ENCODE measurements at regions not wholly inside any gene's neighbourhood (a gene's known extent, or its start where the extent isn't known, plus 50 kb on each side); places are given as distances from the start of the nearest gene placed in this dataset.

- Histone ChIP-seq H3K4me1 (ENCODE audit: insufficient read depth, low read length) (no peaks in the 10 kb centered on the region), H3K4me2 (ENCODE audit: low read depth, low read length) (no peak overlapping the region), H3K36me3 (replicated peaks in 1 of 2; ENCODE audit: control insufficient read depth in 1 of 2, insufficient read depth in 2 of 2, low read length in 2 of 2) (no peaks in the 10 kb centered on the region), H3K27me3 (ENCODE audit: control insufficient read depth in 1 of 2, insufficient read depth in 2 of 2, low read length in 2 of 2) (peaks cover 2 to 17% of the 10 kb centered on the region in 2 experiments; a peak in 4 of 5 replicates), H3K9me3 (ENCODE audit: low read length) (no peaks in the 10 kb centered on the region), H3K79me2 (ENCODE audit: insufficient read depth, low read length) (no peaks in the 10 kb centered on the region), H3K9ac (ENCODE audit: insufficient read depth, low read depth, low read length) (no peak overlapping the region), H3K4me3 (replicated peaks in 1 of 3; ENCODE audit: insufficient read depth in 1 of 3, low read depth in 2 of 3, low read length in 3 of 3) (no peak overlapping the region), H3K27ac (ENCODE audit: extremely low read length, insufficient read depth, low read length) (no peak overlapping the region), H4K20me1 (ENCODE audit: insufficient read depth, low read length) (no peaks in the 10 kb centered on the region), H2AFZ (ENCODE audit: low read length) (no peak overlapping the region)
- WGBS (ENCODE audit: low lambda C conversion rate), result under 1% methylated on average over 4 of the region's 4 CpGs
- no peak for ATAC-seq
- peak; percentile 70 for TF ChIP-seq ZNF331 (CRISPR knock-in tag; IDR thresholded peaks at IDR 0.05)
- TF ChIP-seq FOSL2 (CRISPR knock-in tag; IDR thresholded peaks at IDR 0.05), result peak; percentile 38; the same call in 1 of the 2 replicates
- TF ChIP-seq ZBTB26 (CRISPR knock-in tag; IDR thresholded peaks at IDR 0.05; ENCODE audit: borderline replicate concordance), result no peak
- no peak for TF ChIP-seq KMT2B (CRISPR knock-in tag; IDR thresholded peaks at IDR 0.05)
- in situ Hi-C loops (cut with HindIII; ENCODE audit: extremely low pct_ligation_motif_present, low pct_unique_long_range_greater_than_20kb), result no loop called here
- no peak for FAIRE-seq
- POLR2A ChIA-PET, result no interaction called here
- DNase-seq (ENCODE audit: low spot score), result peak; percentile 27
- CTCF ChIA-PET (ENCODE audit: low intra/inter-chr PET ratio, low total read pairs), result no interaction called here
- BruUV-seq (replicated peaks), result no TSS peak
- intact Hi-C loops (cut with micrococcal nuclease; ENCODE audit: unreplicated experiment), result no loop called here
Measured at GRCh38 chr20:43379239-43379917, 78.3 kb upstream of the SRSF6 start.

DNA sequence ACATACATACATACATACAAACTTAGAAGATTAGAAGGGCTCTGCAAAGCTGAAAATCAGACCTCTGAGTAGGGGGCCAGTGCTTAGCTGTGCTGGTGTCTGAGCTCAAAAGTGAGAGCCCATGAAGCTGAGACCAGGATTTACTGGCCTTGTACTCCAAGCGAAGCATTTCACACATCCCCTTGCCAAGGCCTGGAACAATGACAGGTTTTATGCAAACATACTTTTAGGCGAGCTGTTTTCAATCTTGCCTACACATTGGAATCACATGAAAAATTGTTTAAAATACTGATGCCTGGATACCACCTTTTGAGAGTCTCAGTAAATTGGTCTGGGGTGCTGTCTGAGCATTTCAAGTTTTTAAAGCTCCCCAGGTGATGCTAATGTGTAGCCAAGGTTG lies 80.9 kb upstream of the SRSF6 start:
- whole genome bisulfite sequencing (ENCODE audit: low lambda C conversion rate), result 31% methylated on average over 2 of the region's 2 CpGs
- H3K4me3 ChIP-seq (replicated peaks in 1 of 3; ENCODE audit: insufficient read depth in 1 of 3, low read depth in 2 of 3, low read length in 3 of 3), result no peak overlapping the region
- no peaks in the 10 kb centered on the region for H4K20me1 ChIP-seq (ENCODE audit: insufficient read depth, low read length)
- H3K27ac ChIP-seq (ENCODE audit: extremely low read length, insufficient read depth, low read length), result no peak overlapping the region
- ChIA-PET CTCF (ENCODE audit: low intra/inter-chr PET ratio, low total read pairs) (no interaction called here), POLR2A (no interaction called here)
- intact Hi-C loops (cut with micrococcal nuclease; ENCODE audit: unreplicated experiment) (no loop called here), in situ Hi-C loops (cut with HindIII; ENCODE audit: extremely low pct_ligation_motif_present, low pct_unique_long_range_greater_than_20kb) (no loop called here)
- no peaks in the 10 kb centered on the region for H3K4me1 ChIP-seq (ENCODE audit: insufficient read depth, low read length)
- H3K9ac ChIP-seq (ENCODE audit: insufficient read depth, low read depth, low read length), result no peak overlapping the region
- no peaks in the 10 kb centered on the region for H3K79me2 ChIP-seq (ENCODE audit: insufficient read depth, low read length)
- FAIRE-seq (no peak), DNase-seq (ENCODE audit: low spot score) (no peak), ATAC-seq (no peak)
- no TSS peak for BruUV-seq (replicated peaks)
- no peaks in the 10 kb centered on the region for H3K9me3 ChIP-seq (ENCODE audit: low read length)
- no peaks in the 10 kb centered on the region for H3K36me3 ChIP-seq (replicated peaks in 1 of 2; ENCODE audit: control insufficient read depth in 1 of 2, insufficient read depth in 2 of 2, low read length in 2 of 2)
- H3K4me2 ChIP-seq (ENCODE audit: low read depth, low read length), result no peak overlapping the region
- H3K27me3 ChIP-seq (ENCODE audit: control insufficient read depth in 1 of 2, insufficient read depth in 2 of 2, low read length in 2 of 2), result peaks cover 0 to 18% of the 10 kb centered on the region in 2 experiments; a peak in 4 of 5 replicates
- no peak overlapping the region for H2AFZ ChIP-seq (ENCODE audit: low read length)
- TF ChIP-seq HNRNPUL1 (IDR thresholded peaks at IDR 0.05; ENCODE audit: low read depth, low read length) (no peak), ZNF616 (CRISPR knock-in tag; IDR thresholded peaks at IDR 0.05; ENCODE audit: low read depth) (no peak), ZNF260 (CRISPR knock-in tag; IDR thresholded peaks at IDR 0.05; ENCODE audit: borderline replicate concordance, low read depth) (no peak), NFE2L2 (IDR thresholded peaks at IDR 0.05; ENCODE audit: low read length) (no peak), PITX1 (CRISPR knock-in tag; IDR thresholded peaks at IDR 0.05) (no peak), KDM6A (CRISPR knock-in tag; IDR thresholded peaks at IDR 0.05; ENCODE audit: low read depth) (no peak), KLF11 (CRISPR knock-in tag; IDR thresholded peaks at IDR 0.05) (no peak), HOXD1 (CRISPR knock-in tag; IDR thresholded peaks at IDR 0.05) (no peak), TEAD2 (CRISPR knock-in tag; IDR thresholded peaks at IDR 0.05) (no peak), REPIN1 (CRISPR knock-in tag; IDR thresholded peaks at IDR 0.05; ENCODE audit: borderline replicate concordance, low read depth) (no peak), CCDC6 (CRISPR knock-in tag; IDR thresholded peaks at IDR 0.05) (no peak), ZNF792 (CRISPR knock-in tag; IDR thresholded peaks at IDR 0.05) (no peak)
- TF ChIP-seq, protein P1, sequence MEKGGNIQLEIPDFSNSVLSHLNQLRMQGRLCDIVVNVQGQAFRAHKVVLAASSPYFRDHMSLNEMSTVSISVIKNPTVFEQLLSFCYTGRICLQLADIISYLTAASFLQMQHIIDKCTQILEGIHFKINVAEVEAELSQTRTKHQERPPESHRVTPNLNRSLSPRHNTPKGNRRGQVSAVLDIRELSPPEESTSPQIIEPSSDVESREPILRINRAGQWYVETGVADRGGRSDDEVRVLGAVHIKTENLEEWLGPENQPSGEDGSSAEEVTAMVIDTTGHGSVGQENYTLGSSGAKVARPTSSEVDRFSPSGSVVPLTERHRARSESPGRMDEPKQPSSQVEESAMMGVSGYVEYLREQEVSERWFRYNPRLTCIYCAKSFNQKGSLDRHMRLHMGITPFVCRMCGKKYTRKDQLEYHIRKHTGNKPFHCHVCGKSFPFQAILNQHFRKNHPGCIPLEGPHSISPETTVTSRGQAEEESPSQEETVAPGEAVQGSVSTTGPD (CRISPR knock-in tag; IDR thresholded peaks at IDR 0.05), result no peak
- TF ChIP-seq, protein P2, sequence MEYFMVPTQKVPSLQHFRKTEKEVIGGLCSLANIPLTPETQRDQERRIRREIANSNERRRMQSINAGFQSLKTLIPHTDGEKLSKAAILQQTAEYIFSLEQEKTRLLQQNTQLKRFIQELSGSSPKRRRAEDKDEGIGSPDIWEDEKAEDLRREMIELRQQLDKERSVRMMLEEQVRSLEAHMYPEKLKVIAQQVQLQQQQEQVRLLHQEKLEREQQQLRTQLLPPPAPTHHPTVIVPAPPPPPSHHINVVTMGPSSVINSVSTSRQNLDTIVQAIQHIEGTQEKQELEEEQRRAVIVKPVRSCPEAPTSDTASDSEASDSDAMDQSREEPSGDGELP (IDR thresholded peaks at IDR 0.05; ENCODE audit: borderline replicate concordance, low read depth), result no peak

All from HepG2 (cell line).